GM23248 (cell line): ENCODE measurements at regions not wholly inside any gene's neighbourhood (a gene's known extent, or its start where the extent isn't known, plus 50 kb on each side); places are given as distances from the start of the nearest gene placed in this dataset.

ENCODE experiments used
- EZH2 ChIP-seq: fragments of 200-600 bp; sonication (generic); IDR thresholded peaks from 2 replicates; pipeline ENCODE4 v1.6.1; 2018; ENCODE audit warnings: antibody characterized with exemption, mild to moderate bottlenecking; ENCODE audit not compliant: insufficient read depth, poor library complexity, severe bottlenecking
- EZH2phosphoT487 ChIP-seq: fragments of 200-600 bp; sonication (generic); IDR thresholded peaks from 2 replicates; pipeline ENCODE4 v1.6.1; 2018; ENCODE audit warnings: antibody characterized with exemption, moderate library complexity, mild to moderate bottlenecking, low read depth; ENCODE audit not compliant: insufficient read depth

DNA sequence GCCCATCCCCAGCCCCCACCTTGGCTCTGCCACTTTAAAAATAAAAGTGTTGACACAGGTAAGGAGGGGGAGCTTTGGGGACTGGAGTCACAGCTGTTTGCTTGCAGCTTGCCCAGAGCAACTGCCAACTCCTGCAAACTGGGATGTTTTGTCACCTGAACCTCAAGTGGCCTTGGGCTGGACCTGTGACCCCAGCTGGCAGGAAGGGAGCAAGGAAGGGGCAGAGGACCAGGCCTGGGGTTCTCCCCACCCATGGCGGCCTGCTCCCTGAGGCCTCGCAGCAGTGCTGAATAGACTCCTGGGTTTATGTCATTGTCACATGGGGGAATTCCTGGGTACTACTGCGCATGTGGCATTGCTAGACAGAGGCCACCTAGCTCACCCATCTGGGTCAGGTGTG, 246.9 kb upstream of the TLE3 start:
- TF ChIP-seq EZH2 = no peak
- TF ChIP-seq EZH2phosphoT487 = no peak
